Mesothelial cell of epicardium (in vitro differentiated cells): ENCODE measurements at regions not wholly inside any gene's neighbourhood (a gene's known extent, or its start where the extent isn't known, plus 50 kb on each side); places are given as distances from the start of the nearest gene placed in this dataset.

Experiments
- DNase-seq, 2 experiments: peaks; one replicate each; pipeline ENCODE4 v3.0.0; 2021; ENCODE audit warnings: low spot score in 2 of 2; ENCODE audit not compliant: unreplicated experiment in 2 of 2
- H3K27ac Mint-ChIP-seq: 2 replicates; pipeline ENCODE4 v1.8.0; 2021; ENCODE audit warnings: mixed read lengths
- H3K27me3 Mint-ChIP-seq: 2 replicates; pipeline ENCODE4 v1.8.0; 2021; ENCODE audit warnings: low read depth, mixed read lengths
- H3K36me3 Mint-ChIP-seq: 2 replicates; pipeline ENCODE4 v1.8.0; 2021; ENCODE audit warnings: mixed read lengths
- H3K4me1 Mint-ChIP-seq: 2 replicates; pipeline ENCODE4 v1.8.0; 2021; ENCODE audit warnings: mixed read lengths
- H3K4me3 Mint-ChIP-seq: 2 replicates; pipeline ENCODE4 v1.8.0; 2021; ENCODE audit warnings: mild to moderate bottlenecking, moderate library complexity, mixed read lengths
- H3K9me3 Mint-ChIP-seq: 2 replicates; pipeline ENCODE4 v1.8.0; 2021; ENCODE audit warnings: mixed read lengths
- CTCF ChIP-seq: fragments of 200-600 bp; sonication (generic); IDR thresholded peaks from one replicate; pipeline ENCODE4 v1.5.0; 2021; ENCODE audit warnings: antibody characterized with exemption; ENCODE audit not compliant: unreplicated experiment

- Mint-ChIP-seq H3K4me1 (peaks cover 7% of the 10 kb centered on the region), H3K9me3 (peaks cover 9% of the 10 kb centered on the region), H3K36me3 (peaks cover 5% of the 10 kb centered on the region), H3K4me3 (no peak overlapping the region), H3K27me3 (no peaks in the 10 kb centered on the region), H3K27ac (no peak overlapping the region)
- no peak for TF ChIP-seq CTCF
- DNase-seq: no peak
Observed at GRCh38 chr1:72936942-72937341, 654.6 kb upstream of the NEGR1 start.

DNA sequence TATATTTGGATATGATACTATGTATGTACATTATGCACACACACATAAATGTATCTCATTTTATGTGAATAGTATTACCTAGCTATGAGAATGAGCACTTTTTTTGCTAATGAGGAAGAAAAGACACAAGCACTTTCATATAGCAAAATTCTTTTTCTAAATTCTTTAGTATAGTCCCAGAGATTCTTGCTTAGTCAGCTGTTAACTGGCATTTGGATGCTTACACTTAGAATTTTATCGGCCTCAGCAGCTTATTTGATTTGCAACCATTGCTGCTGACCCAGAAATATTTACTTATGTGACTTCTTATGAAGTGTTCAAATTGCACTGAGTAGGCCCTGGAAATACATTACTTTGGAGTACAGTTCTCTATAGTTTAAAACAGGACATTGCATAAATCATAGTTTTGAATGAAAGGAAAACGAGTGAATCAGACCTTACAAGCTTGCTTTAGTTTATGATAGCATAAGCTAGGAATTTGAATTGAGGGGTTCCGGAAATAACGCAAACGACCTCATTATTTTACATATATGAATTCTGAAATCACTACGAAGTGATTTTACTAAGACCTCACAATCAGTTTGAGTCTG is 653.9 kb upstream of the NEGR1 start:
- Mint-ChIP-seq H3K4me3 (no peak overlapping the region), H3K4me1 (peaks cover 7% of the 10 kb centered on the region), H3K27ac (no peak overlapping the region), H3K36me3 (peaks cover 5% of the 10 kb centered on the region), H3K9me3 (peaks cover 12% of the 10 kb centered on the region), H3K27me3 (no peaks in the 10 kb centered on the region)
- no peak for DNase-seq
- no peak for TF ChIP-seq CTCF

GRCh38 chr1:72932025-72932424 is 649.7 kb upstream of the NEGR1 start:
- Mint-ChIP-seq H3K36me3 (peaks cover 5% of the 10 kb centered on the region), H3K4me3 (no peak overlapping the region), H3K27me3 (no peaks in the 10 kb centered on the region), H3K4me1 (no peaks in the 10 kb centered on the region), H3K27ac (no peak overlapping the region), H3K9me3 (peaks cover 13% of the 10 kb centered on the region)
- no peak for DNase-seq
- no peak for TF ChIP-seq CTCF

DNA sequence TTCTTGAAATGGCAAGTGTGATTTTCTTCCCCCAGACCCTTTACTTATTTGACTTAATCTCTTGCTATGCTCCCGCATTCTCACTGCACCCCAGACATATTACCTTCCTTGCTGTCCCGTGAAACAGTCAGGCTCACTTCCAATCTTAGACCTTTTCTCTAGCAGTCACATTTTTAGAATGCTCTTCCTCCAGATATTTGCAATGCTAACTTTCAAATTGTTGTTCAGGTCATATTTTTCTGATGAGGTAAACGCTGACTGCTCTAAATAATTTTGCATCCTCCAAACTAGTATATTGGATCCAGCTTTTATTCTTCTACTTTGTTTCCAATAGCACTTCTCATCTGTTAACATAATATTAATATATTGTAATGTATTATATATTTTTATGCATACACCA is 648.2 kb upstream of the NEGR1 start:
- H3K4me3 Mint-ChIP-seq: no peak overlapping the region
- no peaks in the 10 kb centered on the region for H3K27me3 Mint-ChIP-seq
- no peaks in the 10 kb centered on the region for H3K4me1 Mint-ChIP-seq
- peaks cover 5% of the 10 kb centered on the region for H3K36me3 Mint-ChIP-seq
- TF ChIP-seq CTCF: no peak
- H3K9me3 Mint-ChIP-seq: peaks cover 13% of the 10 kb centered on the region
- no peak for DNase-seq
- H3K27ac Mint-ChIP-seq: no peak overlapping the region

GRCh38 chr1:72918940-72919339 is 636.6 kb upstream of the NEGR1 start:
- no peak for DNase-seq
- Mint-ChIP-seq H3K4me1 (no peaks in the 10 kb centered on the region), H3K27ac (no peak overlapping the region), H3K4me3 (no peak overlapping the region), H3K27me3 (no peaks in the 10 kb centered on the region), H3K9me3 (no peaks in the 10 kb centered on the region), H3K36me3 (no peaks in the 10 kb centered on the region)
- no peak for TF ChIP-seq CTCF

DNA sequence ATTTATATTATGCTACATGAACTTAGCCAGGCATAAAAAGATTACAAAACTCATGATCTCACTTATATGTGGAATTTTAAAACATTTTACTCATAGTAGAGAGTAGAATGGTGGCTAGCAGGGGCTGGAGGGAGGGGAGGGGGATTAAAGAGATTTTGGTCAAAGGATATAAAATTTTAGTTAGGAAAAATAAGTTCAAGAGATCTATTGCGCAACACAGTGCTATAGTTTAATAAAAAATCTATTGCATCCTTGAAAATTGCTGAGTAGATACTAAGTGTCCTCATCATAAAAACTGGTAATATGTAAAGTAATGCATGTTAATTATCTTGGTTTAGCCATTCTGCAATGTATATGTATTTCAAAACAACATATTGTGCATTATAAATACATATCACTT is 635.6 kb upstream of the NEGR1 start:
- Mint-ChIP-seq H3K4me1 (no peaks in the 10 kb centered on the region), H3K9me3 (no peaks in the 10 kb centered on the region), H3K27ac (no peak overlapping the region), H3K36me3 (no peaks in the 10 kb centered on the region), H3K27me3 (no peaks in the 10 kb centered on the region), H3K4me3 (no peak overlapping the region)
- no peak for TF ChIP-seq CTCF
- no peak for DNase-seq
